ENCODE measurements at regions not wholly inside any gene's neighbourhood (a gene's known extent, or its start where the extent isn't known, plus 50 kb on each side); places are given as distances from the start of the nearest gene placed in this dataset.

DNA sequence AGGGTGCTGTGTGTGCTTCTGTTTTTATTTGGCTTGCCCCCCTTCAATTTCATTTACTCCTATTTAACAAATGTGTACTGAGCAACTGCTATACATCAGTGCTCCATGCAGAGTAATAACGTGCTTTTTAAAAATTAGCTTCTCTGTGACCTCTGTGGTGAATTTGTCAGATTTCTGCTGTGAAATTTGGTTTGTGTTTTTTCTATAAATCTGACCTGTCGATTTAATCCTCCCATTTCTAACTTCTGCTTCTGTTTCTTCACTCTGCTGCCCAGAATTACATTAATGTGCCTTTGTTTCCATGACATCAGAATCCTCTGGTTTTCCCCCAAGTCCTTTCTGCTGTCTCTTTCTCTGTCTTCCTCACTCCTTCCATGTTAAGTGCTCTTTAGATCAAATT lies 123.8 kb upstream of the CACNA2D1 start:
- TF ChIP-seq, protein P1, sequence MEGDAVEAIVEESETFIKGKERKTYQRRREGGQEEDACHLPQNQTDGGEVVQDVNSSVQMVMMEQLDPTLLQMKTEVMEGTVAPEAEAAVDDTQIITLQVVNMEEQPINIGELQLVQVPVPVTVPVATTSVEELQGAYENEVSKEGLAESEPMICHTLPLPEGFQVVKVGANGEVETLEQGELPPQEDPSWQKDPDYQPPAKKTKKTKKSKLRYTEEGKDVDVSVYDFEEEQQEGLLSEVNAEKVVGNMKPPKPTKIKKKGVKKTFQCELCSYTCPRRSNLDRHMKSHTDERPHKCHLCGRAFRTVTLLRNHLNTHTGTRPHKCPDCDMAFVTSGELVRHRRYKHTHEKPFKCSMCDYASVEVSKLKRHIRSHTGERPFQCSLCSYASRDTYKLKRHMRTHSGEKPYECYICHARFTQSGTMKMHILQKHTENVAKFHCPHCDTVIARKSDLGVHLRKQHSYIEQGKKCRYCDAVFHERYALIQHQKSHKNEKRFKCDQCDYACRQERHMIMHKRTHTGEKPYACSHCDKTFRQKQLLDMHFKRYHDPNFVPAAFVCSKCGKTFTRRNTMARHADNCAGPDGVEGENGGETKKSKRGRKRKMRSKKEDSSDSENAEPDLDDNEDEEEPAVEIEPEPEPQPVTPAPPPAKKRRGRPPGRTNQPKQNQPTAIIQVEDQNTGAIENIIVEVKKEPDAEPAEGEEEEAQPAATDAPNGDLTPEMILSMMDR (IDR thresholded peaks at IDR 0.05; ENCODE audit: partially characterized antibody, unreplicated experiment), result no peak
- peaks cover 25% of the 10 kb centered on the region for H3K4me1 Mint-ChIP-seq (ENCODE audit: low read depth, unreplicated experiment)
- H3K36me3 Mint-ChIP-seq (ENCODE audit: unreplicated experiment), result peaks cover 4% of the 10 kb centered on the region
- no peak overlapping the region for H3K27ac Mint-ChIP-seq (ENCODE audit: unreplicated experiment)
- peaks cover 1% of the 10 kb centered on the region for H3K9me3 Mint-ChIP-seq (ENCODE audit: unreplicated experiment)
- H3K4me3 Mint-ChIP-seq (ENCODE audit: unreplicated experiment), result no peak overlapping the region
- no peak for DNase-seq
- no peaks in the 10 kb centered on the region for H3K27me3 Mint-ChIP-seq (ENCODE audit: unreplicated experiment)

DNA sequence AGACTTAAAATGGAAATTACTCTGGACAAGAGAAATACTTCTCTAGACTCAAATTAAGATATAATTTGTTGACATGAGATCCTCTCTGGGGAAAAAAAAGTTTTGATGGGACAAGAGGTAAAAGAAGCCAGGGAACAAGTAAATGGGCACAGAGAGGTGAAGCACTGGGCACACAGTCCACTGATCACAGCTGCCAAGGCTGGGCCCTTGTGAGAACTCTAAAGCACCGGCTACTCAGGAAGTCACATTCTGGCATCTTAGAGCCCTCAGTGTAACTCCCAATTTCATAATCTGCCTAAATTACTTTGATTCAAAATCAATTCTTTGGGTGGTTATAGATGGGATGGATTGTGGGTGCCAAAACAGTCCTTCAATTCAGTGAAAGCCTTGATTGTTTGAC lies 123.2 kb upstream of the CACNA2D1 start:
- Mint-ChIP-seq H3K4me3 (ENCODE audit: unreplicated experiment) (no peak overlapping the region), H3K27me3 (ENCODE audit: unreplicated experiment) (no peaks in the 10 kb centered on the region), H3K27ac (ENCODE audit: unreplicated experiment) (peak overlapping the region; percentile 79), H3K36me3 (ENCODE audit: unreplicated experiment) (peaks cover 4% of the 10 kb centered on the region), H3K9me3 (ENCODE audit: unreplicated experiment) (peaks cover 1% of the 10 kb centered on the region), H3K4me1 (ENCODE audit: low read depth, unreplicated experiment) (peaks cover 27% of the 10 kb centered on the region)
- TF ChIP-seq, protein P1 (IDR thresholded peaks at IDR 0.05; ENCODE audit: partially characterized antibody, unreplicated experiment), result no peak
- no peak for DNase-seq

DNA sequence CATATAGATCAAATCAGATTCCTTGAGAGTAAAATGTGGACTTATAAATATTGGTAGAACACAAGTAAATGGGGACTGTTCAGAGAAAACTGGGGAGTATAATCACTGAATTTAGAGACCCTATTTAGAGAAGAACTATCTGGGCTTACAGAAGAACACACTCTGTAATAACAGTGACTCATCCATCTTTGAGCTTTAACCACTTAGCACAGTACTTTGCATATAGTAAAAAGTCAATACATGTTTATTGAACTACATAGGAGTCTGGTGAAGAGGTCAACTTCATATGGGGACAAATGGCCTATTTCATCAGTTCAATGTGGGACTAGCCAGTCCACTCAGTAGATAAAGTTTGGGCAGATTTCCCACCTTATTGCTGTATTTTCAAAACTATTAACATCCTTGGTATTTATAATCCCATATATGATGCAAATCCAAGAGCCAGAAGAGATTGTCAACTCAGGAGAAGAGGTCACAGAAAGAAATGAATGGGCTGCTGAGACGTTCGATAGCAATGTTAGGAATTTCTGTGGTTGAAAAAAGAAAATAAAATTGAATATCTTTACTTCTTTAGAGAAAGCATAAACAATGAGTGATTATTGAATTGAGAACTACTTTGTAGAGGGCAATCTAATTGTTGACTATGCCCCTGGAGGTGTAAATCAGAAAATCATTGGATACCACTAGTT lies 119.3 kb upstream of the CACNA2D1 start:
- H3K27ac Mint-ChIP-seq (ENCODE audit: unreplicated experiment), result peak overlapping the region; percentile 91
- peaks cover 36% of the 10 kb centered on the region for H3K4me1 Mint-ChIP-seq (ENCODE audit: low read depth, unreplicated experiment)
- no peak for DNase-seq
- peaks cover 6% of the 10 kb centered on the region for H3K27me3 Mint-ChIP-seq (ENCODE audit: unreplicated experiment)
- no peaks in the 10 kb centered on the region for H3K36me3 Mint-ChIP-seq (ENCODE audit: unreplicated experiment)
- peaks cover 8% of the 10 kb centered on the region for H3K9me3 Mint-ChIP-seq (ENCODE audit: unreplicated experiment)
- peak overlapping the region; percentile 35 for H3K4me3 Mint-ChIP-seq (ENCODE audit: unreplicated experiment)
- TF ChIP-seq, protein P1 (IDR thresholded peaks at IDR 0.05; ENCODE audit: partially characterized antibody, unreplicated experiment), result no peak

DNA sequence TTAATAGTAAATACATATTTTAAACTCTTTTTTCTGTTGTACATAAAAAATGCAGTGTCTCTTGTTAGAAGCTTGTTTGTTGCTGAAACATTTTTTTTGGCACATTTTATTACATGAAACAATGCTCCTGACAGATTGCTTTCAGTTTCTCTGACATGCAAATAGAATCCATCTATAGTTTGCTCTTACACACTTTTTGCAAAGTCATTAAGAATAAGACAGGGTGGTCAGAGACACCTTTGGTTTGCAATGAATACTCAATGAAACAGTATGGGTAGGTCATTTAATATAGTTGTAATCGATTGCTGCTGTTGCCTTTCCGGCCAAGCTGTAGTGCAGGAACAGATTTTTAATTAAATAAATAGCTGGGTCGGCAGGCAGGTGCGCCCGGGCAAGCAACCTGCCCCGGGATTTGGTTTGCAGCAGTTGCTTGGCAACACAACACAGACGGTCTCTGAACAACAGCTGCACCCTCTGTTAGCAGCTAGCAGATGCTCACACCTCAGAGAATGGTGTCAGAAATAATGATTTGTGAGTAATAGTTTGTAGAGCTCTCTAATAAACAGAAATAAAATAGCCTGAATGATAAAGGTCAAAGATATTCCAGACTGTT lies 115.7 kb upstream of the CACNA2D1 start:
- peaks cover 15% of the 10 kb centered on the region for H3K36me3 Mint-ChIP-seq (ENCODE audit: unreplicated experiment)
- H3K9me3 Mint-ChIP-seq (ENCODE audit: unreplicated experiment), result peaks cover 22% of the 10 kb centered on the region
- TF ChIP-seq, protein P1 (IDR thresholded peaks at IDR 0.05; ENCODE audit: partially characterized antibody, unreplicated experiment), result no peak
- H3K27me3 Mint-ChIP-seq (ENCODE audit: unreplicated experiment), result peaks cover 8% of the 10 kb centered on the region
- H3K4me1 Mint-ChIP-seq (ENCODE audit: low read depth, unreplicated experiment), result peaks cover 24% of the 10 kb centered on the region
- peak overlapping the region; percentile 99 for H3K27ac Mint-ChIP-seq (ENCODE audit: unreplicated experiment)
- DNase-seq, result peak; percentile 85
- H3K4me3 Mint-ChIP-seq (ENCODE audit: unreplicated experiment), result peak overlapping the region; percentile 69

DNA sequence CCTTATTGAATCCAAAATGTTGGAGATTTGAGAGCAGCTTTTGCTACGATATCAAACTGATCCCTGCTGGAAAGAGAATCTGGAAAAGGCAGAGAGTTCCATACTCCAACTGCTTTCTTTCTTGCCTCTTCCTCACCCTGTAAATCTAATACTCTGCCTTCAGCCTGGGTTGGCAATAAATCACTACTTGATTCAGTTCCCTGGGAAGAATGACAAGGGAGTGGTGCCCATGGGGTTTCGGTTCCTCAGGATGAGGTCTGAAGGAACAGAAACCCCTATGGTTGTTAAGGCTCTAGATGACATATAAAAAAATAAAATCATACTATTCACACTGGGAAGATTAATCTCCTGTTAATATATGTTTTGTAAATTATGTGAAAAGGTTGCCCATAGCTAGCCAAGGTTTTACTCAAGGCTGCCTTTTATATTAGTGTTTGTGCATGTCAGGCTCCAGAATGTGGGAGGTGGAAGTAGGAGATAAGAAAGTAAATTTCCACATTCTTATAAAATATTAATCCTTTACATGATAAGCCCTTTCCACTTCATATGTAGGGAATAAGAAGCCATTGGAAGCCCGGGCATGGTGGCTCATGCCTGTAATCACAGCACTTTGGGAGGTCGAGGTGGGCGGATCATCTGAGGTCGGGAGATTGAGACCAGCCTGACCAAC lies 106.2 kb upstream of the CACNA2D1 start:
- no peak for DNase-seq
- H3K27me3 Mint-ChIP-seq (ENCODE audit: unreplicated experiment), result no peaks in the 10 kb centered on the region
- H3K27ac Mint-ChIP-seq (ENCODE audit: unreplicated experiment), result no peak overlapping the region
- peaks cover 2% of the 10 kb centered on the region for H3K4me1 Mint-ChIP-seq (ENCODE audit: low read depth, unreplicated experiment)
- H3K36me3 Mint-ChIP-seq (ENCODE audit: unreplicated experiment), result peaks cover 18% of the 10 kb centered on the region
- H3K9me3 Mint-ChIP-seq (ENCODE audit: unreplicated experiment), result peaks cover 6% of the 10 kb centered on the region
- TF ChIP-seq, protein P1 (IDR thresholded peaks at IDR 0.05; ENCODE audit: partially characterized antibody, unreplicated experiment), result no peak
- no peak overlapping the region for H3K4me3 Mint-ChIP-seq (ENCODE audit: unreplicated experiment)

All from glutamatergic neuron (in vitro differentiated cells).